Spleen (tissue), 7 donors: ENCODE measurements at regions not wholly inside any gene's neighbourhood (a gene's known extent, or its start where the extent isn't known, plus 50 kb on each side); places are given as distances from the start of the nearest gene placed in this dataset.

Source experiments
- CTCF ChIP-seq, 11 experiments: fragments of 200-600 bp in 7 of 11; fragments of 450-650 bp in 4 of 11; sonication (generic) in 4 of 11; IDR thresholded peaks in 8 of 11; conservative IDR thresholded peaks in 3 of 11; 1 replicate in 7 of 11; 2 replicates in 4 of 11; pipeline versions ENCODE4 v1.4.0 to v1.8.0; 2016 to 2021; ENCODE audit warnings: antibody characterized with exemption in 11 of 11, inconsistent platforms in 4 of 11, mild to moderate bottlenecking in 1 of 11
- POLR2A ChIP-seq, 3 donors: fragments of 450-650 bp; IDR thresholded peaks; one replicate each; pipeline ENCODE4 v1.5.1; 2017; ENCODE audit warnings: antibody characterized with exemption in 3 of 3, mild to moderate bottlenecking in 1 of 3
- donor health status: DM: no; HTN: no; CAD: no; lungs with moderate emphysema.
- donor health status: DM: no; HTN: no; CAD: no.
- donor health status: DM: no; HTN: no; CAD: no.

- TF ChIP-seq CTCF (IDR thresholded peaks at IDR 0.05 in 8 of 11, conservative IDR thresholded peaks at IDR 0.05 in 3 of 11) (no peak), POLR2A (IDR thresholded peaks at IDR 0.05) (no peak)
These were observed 50.4 kb upstream of the TSPAN8 start for GRCh38 chr12:71208053-71208685.
